GM19467 (cell line): ENCODE measurements at regions not wholly inside any gene's neighbourhood (a gene's known extent, or its start where the extent isn't known, plus 50 kb on each side); places are given as distances from the start of the nearest gene placed in this dataset.
"Not testable (repeated sequence)": the region's sequence is repeated elsewhere in the genome, so short reads cannot be mapped to it uniquely, and the experiment has no call there.

Experiments
- ATAC-seq: cut with Tn5 transposase; IDR thresholded peaks from one replicate; pipeline ENCODE4 v1.9.1; 2021; ENCODE audit warnings: mild to moderate bottlenecking, moderate library complexity; ENCODE audit not compliant: unreplicated experiment

DNA sequence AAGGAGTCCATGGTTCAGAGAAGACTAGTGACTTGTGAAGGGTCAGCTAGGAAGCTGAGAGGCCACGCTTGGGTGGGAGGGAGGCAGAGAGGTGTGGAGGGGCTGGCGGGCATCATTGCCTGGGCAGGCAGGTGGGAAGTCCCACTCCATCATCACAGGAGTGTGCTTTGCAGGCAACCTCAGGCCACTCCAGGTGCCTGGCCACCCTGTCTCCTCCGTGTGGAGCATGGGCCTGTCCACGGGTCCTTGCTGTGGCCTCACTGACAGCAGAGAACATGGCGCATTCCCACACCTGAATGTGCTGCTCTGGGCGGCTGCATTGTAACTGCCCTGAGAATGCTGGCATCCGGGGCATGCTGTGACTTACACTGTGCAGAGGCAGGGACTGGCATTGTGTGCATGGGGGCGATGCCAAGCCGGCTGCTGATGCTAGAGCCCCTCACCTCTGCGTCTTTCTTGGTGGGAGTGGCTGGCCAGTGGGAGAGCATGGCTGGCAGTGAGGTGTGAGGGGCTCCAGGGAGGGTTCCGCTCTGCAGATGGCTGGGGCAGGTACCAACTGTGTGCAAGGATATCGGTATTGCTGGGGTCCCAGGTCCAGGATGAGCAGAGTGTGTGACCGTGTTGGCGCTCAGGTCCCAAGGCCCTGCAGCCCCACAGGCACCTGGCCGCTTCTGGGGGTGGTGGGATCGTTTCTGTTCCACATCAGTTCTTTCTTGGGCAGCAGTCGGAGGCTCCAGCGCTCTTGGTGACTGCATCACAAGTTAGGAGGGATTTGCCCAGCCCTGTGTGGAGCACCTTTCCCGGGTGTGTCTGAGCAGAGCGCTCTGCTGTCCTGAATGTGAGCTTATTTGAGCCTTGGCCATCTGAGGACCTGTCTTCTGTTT, 94.8 kb downstream of the NPIPB11 start:
- no peak for ATAC-seq

GRCh38 chr16:29310852-29311314, 95.6 kb downstream of the NPIPB11 start:
- no peak for ATAC-seq

- ATAC-seq: not testable (repeated sequence)
These were observed 96.3 kb downstream of the NPIPB11 start for GRCh38 chr16:29310243-29310642.

GRCh38 chr16:29309601-29310000, 96.9 kb downstream of the NPIPB11 start:
- ATAC-seq: not testable (repeated sequence)

DNA sequence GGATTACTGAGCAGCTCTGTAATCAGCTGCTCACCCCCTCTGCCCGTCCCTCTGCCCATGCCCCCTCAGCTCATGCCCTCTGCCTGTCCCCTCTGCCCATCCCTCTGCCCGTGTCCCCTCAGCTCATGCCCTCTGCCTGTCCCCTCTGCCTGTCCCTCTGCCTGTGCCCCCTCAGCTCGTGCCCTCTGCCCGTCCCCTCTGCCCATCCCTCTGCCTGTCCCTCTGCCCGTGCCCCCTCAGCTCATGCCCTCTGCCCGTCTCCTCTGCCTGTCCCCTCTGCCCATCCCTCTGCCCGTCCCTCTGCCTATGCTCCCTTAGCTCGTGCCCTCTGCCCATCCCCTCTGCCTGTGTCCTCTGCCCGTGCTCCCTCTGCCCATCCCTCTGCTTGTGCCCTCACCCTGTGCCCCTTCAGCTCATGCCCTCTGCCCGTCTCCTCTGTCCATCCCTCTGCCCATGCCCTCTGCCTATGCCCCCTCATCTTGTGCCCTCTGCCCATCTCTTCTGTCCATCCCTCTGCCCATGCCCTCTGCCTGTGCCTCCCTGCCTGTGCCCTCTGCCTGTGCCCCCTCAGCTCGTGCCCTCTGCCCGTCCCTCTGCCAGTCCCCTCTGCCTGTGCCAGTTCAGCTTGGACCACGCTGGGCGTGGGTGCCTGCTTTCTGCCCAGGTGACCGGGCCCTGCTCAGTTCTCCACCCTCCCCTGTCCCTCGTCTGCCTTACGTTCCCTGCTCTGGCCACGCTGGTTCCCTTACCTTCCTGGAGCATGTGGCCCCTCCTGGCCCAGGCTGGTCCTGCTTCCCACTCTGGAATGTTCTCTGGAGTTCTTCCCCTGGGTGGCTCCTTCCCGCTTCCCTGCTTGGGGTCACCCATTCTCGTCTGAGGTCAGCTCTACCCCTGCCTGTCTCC, 97.6 kb downstream of the NPIPB11 start:
- ATAC-seq: no peak

GRCh38 chr16:29307598-29308507, 98.7 kb downstream of the NPIPB11 start:
- ATAC-seq: no peak

DNA sequence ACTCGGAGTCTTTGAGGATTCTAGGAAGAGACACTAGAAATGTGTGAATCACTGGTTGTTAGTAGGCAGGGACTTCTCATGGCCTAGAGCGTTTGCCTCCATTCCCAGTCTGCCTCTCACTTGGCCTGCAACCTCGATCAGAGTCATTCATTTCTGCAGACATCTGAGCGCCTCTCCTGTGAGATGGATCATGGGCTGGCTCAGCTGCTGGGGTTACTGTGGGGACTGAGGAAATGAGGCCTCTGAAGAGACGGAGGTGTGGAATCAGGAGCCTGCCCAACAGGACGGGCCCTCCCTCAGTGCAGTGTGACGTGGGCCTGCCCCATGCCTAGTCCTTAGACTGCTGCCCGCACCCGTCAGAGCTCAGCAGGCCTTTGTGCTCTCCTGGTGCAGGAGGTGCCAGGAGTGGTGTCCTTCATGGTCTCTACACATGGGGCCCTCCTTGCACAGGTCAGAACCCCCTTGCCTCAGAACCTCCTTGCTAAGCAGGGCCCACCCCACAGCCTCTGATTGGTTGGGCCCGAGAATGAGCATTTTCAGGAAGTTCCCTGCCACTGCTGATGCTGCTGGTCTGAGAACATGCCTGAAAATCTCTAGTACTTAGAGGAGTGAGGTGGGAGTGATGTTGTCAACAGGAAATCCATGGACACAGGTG, 99.4 kb downstream of the NPIPB11 start:
- no peak for ATAC-seq

DNA sequence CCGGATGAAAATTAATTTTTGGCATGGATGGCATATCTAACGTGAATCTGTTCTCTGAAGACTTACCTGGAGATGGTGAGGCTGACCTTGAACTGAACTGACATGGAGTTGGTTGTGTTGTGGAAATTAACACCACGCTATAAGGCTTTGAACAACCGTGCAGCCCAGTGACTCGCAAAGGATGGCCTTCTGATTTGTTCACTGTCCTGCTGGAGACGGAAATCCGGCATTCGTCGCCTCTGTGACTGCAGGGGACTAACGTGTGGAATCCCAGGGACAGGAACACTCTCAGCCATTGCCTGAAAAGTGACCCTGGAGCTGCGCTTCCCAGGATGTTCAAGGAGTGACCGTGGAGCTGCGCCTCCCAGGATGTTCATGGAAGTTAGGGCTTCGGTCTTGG, 100.3 kb downstream of the NPIPB11 start:
- ATAC-seq: no peak

GRCh38 chr16:29305018-29305417, 101.5 kb downstream of the NPIPB11 start:
- ATAC-seq: not testable (repeated sequence)

- ATAC-seq: no peak
These were observed 102.3 kb downstream of the NPIPB11 start for GRCh38 chr16:29304251-29304650.

DNA sequence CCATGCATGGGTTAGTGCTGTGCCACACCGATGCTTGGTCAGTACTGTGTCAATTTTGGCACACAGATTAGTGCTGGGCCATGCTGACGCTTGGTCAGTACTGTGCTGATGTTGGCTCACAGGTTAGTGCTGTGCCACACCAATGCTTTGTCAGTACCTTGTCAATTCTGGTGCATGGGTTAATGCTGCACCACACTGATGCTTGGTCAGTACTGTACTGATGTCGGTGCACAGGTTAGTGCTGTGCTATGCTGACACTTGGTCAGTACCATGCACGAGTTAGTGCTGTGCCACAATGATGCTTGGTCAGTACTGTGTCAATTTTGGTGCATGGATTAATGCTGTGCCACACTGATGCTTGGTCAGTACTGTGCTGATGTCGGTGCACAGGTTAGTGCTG, 103.0 kb downstream of the NPIPB11 start:
- no peak for ATAC-seq

GRCh38 chr16:29302976-29303375, 103.5 kb downstream of the NPIPB11 start:
- ATAC-seq: no peak

DNA sequence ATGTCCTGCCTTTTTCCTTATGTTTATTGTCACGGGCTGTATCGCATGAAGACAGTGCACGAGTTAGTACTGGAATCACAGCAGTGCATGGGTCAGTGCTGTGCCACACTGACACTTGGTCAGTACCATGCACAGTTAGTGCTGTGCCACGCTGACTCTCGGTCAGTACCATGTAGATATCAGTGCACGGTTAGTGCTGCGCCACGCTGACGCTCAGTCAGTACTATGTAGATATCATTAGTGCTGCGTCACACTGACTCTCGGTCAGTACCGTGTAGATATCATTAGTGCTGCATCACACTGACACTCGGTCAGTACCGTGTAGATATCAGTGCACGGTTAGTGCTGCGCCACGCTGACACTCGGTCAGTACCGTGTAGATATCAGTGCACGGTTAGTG, 104.1 kb downstream of the NPIPB11 start:
- not testable (repeated sequence) for ATAC-seq

GRCh38 chr16:29301662-29302285, 104.7 kb downstream of the NPIPB11 start:
- not testable (repeated sequence) for ATAC-seq

DNA sequence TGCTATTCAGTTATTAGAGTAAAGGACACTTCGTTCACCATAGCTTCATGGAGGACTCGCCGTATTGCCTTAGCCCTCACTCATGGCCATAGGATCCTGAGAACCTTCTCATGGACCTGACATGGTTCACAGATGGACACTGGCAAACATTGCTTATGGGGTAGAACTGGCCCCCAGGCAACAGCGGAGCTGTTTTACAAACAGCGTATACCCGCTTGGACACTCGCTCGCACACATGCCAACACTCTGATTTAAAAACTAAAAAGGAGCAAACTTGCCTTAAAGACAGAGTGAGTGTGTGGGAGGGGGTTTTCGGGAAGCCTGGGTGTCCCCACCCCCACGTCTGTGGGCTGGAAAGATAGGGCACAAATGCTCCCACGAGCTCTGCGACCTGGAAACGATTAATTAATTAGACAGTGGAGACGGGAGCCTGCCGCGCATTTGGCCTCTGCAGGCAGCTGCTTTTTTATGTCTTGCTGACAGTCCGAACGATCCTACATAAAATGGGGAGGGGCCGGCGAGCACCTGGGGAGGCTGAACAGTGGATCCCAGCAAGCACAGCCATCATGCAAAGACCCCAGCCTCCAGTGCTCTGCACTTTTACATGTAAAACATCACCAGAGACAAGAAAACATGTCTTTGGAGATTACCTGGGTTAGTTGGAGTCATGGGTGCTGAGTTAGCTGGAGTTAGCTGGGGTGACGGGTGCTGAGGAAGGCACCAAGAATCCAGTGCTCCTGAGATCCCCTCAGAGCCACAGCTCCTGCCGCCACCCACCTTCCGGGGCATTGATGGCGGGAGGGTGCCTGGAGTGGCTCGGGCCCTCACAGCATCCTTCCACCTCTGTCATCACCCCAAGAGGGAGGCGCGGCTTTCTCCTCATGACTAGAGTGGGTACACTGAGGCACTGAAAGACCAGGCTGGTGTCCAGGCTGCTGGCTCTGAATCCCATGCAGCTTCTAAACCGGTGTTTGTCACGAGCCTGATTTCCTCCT, 105.7 kb downstream of the NPIPB11 start:
- not testable (repeated sequence) for ATAC-seq

DNA sequence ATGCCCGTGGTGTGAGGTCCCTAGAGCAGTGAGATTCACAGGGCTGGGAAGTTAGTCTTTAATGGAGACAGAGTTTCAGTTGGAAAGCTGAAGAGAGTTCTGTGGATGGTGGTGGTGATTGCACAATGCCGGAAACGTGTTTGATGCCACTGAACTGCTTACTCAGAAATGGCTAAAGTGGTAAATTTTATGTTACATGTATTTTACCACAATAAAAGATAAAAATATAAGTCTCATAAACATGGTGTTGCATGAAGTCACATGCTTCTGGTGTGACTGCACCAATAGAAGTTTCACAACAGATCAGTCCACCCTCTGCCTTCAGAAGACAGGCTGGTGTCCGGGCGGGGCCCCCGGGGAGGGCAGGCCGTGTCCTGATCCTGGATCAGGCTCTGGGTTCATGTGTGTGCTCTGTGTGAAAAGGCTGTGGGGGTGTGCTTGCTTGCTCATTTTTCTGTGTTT, 106.5 kb downstream of the NPIPB11 start:
- not testable (repeated sequence) for ATAC-seq

GRCh38 chr16:29298997-29299396, 107.5 kb downstream of the NPIPB11 start:
- not testable (repeated sequence) for ATAC-seq

DNA sequence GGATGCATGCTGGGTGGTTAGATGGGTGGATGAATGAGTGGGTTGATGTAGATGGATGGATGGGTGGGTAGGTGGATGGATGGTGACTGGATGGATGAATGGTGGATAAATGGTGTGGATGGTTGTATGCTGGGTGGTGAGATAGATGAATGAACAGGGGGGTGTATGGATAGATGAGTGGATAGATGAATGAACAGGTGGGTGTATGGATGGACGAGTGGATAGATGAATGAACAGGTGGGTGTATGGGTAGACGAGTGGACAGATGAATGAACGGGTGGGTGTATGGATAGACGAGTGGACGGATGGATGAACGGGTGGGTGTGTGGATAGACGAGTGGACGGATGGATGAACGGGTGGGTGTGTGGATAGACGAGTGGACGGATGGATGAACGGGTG, 108.2 kb downstream of the NPIPB11 start:
- not testable (repeated sequence) for ATAC-seq
